Astrocyte of the cerebellum (primary cell): ENCODE measurements at regions not wholly inside any gene's neighbourhood (a gene's known extent, or its start where the extent isn't known, plus 50 kb on each side); places are given as distances from the start of the nearest gene placed in this dataset.

Source experiments
- DNase-seq: peaks from one replicate; pipeline ENCODE4 v3.0.0-alpha.2; 2011; ENCODE audit warnings: low read depth
- H3K4me3 ChIP-seq: 2 replicates; pipeline ENCODE4 v1.5.1; 2011; ENCODE audit warnings: mild to moderate bottlenecking, low read depth, low read length, moderate library complexity
- in situ Hi-C: cut with HindIII; loops from 2 replicates; pipeline ENCODE4 v1.10.0; 2017; ENCODE audit warnings: low sequenced_read_pairs
- TF ChIP-seq, protein P1 (sequence below): IDR thresholded peaks from 2 replicates; pipeline ENCODE4 v1.5.1; 2012; ENCODE audit warnings: low read length, low read depth, moderate library complexity, mild to moderate bottlenecking; ENCODE audit errors: missing control alignments

GRCh38 chr2:47651296-47651695, 80.5 kb upstream of the KCNK12 start:
- no peak overlapping the region for H3K4me3 ChIP-seq
- TF ChIP-seq, protein P1, sequence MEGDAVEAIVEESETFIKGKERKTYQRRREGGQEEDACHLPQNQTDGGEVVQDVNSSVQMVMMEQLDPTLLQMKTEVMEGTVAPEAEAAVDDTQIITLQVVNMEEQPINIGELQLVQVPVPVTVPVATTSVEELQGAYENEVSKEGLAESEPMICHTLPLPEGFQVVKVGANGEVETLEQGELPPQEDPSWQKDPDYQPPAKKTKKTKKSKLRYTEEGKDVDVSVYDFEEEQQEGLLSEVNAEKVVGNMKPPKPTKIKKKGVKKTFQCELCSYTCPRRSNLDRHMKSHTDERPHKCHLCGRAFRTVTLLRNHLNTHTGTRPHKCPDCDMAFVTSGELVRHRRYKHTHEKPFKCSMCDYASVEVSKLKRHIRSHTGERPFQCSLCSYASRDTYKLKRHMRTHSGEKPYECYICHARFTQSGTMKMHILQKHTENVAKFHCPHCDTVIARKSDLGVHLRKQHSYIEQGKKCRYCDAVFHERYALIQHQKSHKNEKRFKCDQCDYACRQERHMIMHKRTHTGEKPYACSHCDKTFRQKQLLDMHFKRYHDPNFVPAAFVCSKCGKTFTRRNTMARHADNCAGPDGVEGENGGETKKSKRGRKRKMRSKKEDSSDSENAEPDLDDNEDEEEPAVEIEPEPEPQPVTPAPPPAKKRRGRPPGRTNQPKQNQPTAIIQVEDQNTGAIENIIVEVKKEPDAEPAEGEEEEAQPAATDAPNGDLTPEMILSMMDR: no peak
- in situ Hi-C loops: no loop called here
- DNase-seq: no peak

GRCh38 chr2:47650001-47650535, 79.3 kb upstream of the KCNK12 start:
- in situ Hi-C loops: no loop called here
- DNase-seq: no peak
- no peak overlapping the region for H3K4me3 ChIP-seq
- TF ChIP-seq, protein P1: no peak

GRCh38 chr2:47645246-47645645, 74.5 kb upstream of the KCNK12 start:
- TF ChIP-seq, protein P1: no peak
- in situ Hi-C loops: no loop called here
- no peak for DNase-seq
- no peak overlapping the region for H3K4me3 ChIP-seq

GRCh38 chr2:47644351-47644750, 73.6 kb upstream of the KCNK12 start:
- in situ Hi-C loops: no loop called here
- H3K4me3 ChIP-seq: no peak overlapping the region

DNA sequence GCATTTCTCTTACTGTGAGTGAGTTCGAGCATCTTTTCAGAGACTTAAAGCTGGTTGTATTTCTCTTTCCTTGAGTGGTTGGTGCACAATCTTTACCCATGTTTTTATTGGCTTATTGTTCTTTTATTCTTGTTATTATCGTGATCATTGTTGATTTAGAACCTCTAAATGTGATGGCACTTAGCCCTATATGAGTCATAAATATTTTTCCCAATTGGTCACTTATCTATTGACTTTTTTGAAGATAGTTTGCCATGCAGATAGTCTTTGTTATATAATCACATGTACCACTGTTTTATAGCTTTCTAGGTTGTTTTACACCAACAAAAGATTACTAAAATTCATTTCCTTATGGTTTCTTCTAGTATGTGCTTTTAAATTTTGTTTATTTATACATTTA, 70.6 kb upstream of the KCNK12 start:
- in situ Hi-C loops: no loop called here
- TF ChIP-seq, protein P1: no peak

More at GRCh38 chr2:47644351-47644750, 73.6 kb upstream of the KCNK12 start:
- TF ChIP-seq, protein P1: no peak
- no peak for DNase-seq

GRCh38 chr2:47640356-47640755, 69.6 kb upstream of the KCNK12 start:
- DNase-seq: no peak
- TF ChIP-seq, protein P1: no peak
- no peak overlapping the region for H3K4me3 ChIP-seq
- in situ Hi-C loops: no loop called here

More for the DNA sequence above, 70.6 kb upstream of the KCNK12 start:
- no peak for DNase-seq
- H3K4me3 ChIP-seq: no peak overlapping the region

GRCh38 chr2:47639467-47639866, 68.7 kb upstream of the KCNK12 start:
- H3K4me3 ChIP-seq: no peak overlapping the region
- TF ChIP-seq, protein P1: no peak
- no peak for DNase-seq
- in situ Hi-C loops: no loop called here
